Stimulated activated CD4-positive, alpha-beta T cell treated with anti-CD3 and anti-CD28 coated beads, Interleukin-4, amount 100 ng/mL, for 1 hour (primary cell): ENCODE measurements at regions not wholly inside any gene's neighbourhood (a gene's known extent, or its start where the extent isn't known, plus 50 kb on each side); places are given as distances from the start of the nearest gene placed in this dataset.
"Not testable (repeated sequence)": the region's sequence is repeated elsewhere in the genome, so short reads cannot be mapped to it uniquely, and the experiment has no call there.

ENCODE experiments used
- DNase-seq: peaks from one replicate; pipeline ENCODE4 v3.0.0-alpha.2; 2020

GRCh38 chr15:87576486-87577176 lies 679.9 kb downstream of the NTRK3 start:
- no peak for DNase-seq

- no peak for DNase-seq
These were observed 680.6 kb downstream of the NTRK3 start for GRCh38 chr15:87575896-87576473.

DNA sequence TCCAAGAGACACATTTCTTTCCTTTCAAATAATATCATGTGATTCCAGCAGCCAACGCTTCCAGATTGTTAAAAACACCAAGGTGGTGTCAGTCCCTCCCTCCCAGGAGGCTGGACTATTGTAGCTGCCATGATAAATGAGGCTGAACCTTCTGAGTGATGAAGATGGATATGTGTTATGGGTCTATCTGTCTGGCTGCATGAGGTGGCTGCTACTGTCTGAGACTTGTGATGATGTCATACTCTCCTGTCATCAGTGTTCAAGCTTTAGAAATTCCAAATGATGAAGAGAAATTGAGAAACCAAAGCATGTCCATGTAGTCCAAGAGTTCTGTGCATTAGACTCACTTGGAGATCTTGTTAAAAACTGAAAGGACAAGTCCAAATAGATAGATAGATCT lies 683.0 kb downstream of the NTRK3 start:
- DNase-seq, result no peak

DNA sequence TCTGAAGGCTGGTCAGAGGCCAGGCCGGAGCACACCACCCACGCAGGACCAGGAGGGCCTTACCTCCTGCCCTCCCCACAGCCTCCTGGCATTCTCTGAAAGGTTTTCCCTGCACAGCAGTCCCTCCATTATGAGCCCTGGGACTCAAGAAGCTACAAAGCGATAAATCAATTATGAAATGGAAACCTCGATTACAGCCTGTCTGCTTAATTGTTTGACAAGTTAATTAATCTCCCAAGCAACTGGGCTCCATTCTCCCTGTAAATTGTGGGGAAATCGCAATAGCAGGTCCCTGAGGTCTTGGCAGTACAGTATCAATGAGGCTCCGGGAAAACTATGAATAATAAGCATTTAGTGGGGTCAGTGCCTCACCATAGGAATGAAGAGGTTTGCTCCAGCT lies 683.5 kb downstream of the NTRK3 start:
- no peak for DNase-seq

DNA sequence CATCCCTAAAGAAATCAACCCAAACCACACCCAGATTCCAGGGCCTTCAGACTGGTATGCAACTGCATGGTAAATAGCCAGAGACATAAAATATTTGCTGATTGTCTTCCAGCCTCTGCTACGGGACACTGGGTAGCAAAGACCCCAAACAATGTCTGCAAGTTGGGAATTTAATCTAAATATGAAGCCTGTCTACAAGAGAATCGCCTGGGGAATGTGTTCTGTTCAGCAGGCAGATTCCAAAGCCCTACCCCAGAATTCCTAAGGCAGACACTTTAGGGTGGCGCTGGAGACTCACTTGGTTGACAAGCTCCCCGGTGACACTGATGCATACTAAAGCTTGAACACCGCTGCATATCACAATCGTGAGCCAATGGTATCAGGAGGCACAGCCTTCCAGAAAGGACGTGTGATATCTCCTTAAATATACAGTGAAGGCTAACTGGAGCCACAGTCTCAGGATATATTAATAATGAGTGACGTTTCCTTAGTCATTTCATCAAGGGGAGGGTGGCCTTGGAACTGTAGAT lies 684.1 kb downstream of the NTRK3 start:
- no peak for DNase-seq

DNA sequence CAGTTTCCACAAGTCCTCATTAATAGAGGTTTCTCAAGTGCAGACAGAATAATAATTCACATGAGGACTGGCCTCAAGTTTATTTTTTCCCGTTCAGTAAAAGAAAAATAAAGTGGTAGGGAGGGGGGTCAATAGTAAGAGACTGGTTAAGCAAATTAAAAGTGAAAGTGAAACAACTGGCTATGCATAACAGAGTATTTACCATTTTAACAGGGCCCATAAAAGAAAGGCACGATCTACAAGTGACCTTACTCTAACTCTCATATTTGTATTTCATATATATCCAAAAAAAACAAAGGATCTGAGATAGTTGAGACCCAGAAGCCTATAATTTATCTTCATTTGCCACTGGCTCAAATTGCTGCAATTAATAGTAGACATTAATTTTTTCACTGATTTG lies 686.3 kb downstream of the NTRK3 start:
- DNase-seq, result no peak

- no peak for DNase-seq
These were observed 687.0 kb downstream of the NTRK3 start for GRCh38 chr15:87569581-87569980.

DNA sequence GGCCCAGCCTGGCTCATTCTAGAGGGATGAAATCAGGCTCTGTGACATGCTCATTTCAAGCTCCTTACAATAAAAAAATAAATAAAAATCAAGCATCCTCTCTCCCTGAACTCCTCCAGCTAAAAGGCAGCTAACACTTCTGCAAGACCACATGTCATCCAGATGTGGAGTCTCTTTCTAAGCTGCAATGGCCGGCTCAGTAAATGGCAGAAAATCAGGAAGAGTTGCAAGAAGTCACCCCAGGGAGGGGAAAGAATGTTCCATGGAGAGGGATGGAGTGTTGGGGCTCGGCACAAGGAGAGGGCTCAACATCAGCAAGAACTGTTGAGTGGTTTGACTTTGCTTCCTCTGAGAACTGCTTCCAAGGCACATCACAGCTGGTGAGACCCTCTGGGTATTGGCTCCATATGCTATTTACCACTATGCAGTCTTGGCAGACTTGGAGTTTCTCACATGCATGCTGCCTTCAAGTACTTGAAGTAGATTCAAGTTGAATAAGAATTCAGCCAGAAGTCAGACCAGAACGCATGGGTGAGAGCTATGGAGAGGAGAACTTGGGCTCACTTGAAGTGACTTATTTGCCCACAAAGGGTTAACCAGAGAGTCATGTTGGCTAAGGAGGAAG lies 689.0 kb downstream of the NTRK3 start:
- DNase-seq, result no peak

- DNase-seq, result no peak
These were observed 690.3 kb downstream of the NTRK3 start for GRCh38 chr15:87566236-87566635.

DNA sequence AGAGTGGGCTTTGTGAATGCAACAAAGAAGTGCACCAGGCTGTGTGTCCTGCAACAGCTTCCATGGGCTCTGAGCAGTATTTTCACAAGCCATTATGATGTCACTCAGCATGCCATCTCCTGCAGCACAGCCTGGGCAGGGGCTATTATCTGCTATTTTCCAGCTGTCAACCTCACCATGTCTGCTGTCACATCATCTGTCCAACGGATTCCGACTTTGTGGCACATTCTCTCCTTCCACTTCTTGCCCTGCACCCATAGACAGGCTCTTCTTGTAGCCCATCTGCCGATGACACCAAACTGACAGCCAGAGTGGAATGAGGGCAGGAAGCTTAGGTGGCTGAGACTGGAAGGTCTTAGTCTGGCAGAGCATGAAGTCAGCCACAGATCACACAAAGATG lies 691.9 kb downstream of the NTRK3 start:
- DNase-seq, result no peak

- DNase-seq, result no peak
These were observed 692.7 kb downstream of the NTRK3 start for GRCh38 chr15:87563869-87564268.

DNA sequence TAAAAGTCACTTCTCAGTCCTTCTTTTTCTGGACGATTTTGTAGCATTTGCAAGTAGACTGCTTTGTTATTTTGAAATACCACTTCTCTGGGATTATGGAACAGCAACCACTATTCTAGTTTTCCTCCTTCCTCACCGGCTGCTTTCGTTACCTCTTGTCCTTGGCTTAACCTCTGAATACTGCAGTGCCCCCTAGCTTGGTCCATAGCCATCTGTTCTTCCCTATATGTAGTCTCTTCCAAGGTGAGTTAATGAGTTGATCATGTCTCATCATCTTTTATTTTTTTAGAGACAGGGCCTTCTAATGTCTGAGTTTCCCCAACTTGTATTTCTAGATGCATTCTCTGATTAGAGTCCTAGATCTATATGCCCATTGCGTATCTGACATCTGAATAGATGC lies 694.3 kb downstream of the NTRK3 start:
- no peak for DNase-seq

- no peak for DNase-seq
These were observed 694.9 kb downstream of the NTRK3 start for GRCh38 chr15:87561641-87562040.

GRCh38 chr15:87557881-87558280 lies 698.7 kb downstream of the NTRK3 start:
- no peak for DNase-seq

DNA sequence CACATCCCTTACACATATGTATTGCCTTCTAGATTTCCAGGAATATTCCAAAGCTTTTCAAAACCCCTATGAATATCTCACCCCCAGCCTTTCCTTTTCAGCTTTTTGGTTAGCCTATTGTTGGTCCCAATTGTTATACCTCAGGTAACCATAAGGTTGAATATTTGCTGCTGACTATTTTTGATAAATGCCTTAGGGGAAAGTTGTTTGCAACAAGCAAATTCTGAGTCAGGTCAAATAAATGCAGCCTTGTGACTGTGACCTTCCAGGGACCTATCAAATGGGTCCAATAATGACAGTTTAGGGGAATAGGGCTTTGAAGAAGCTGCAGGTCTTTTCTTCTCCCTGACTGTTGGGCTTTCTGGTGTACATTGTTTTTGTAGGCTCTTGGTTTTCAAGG lies 699.7 kb downstream of the NTRK3 start:
- DNase-seq, result no peak

- no peak for DNase-seq
These were observed 706.7 kb downstream of the NTRK3 start for GRCh38 chr15:87549860-87550259.

GRCh38 chr15:87549296-87549695 lies 707.2 kb downstream of the NTRK3 start:
- no peak for DNase-seq

- DNase-seq, result not testable (repeated sequence)
These were observed 707.9 kb downstream of the NTRK3 start for GRCh38 chr15:87548590-87548989.

- DNase-seq, result no peak
These were observed 708.9 kb downstream of the NTRK3 start for GRCh38 chr15:87547470-87548181.

GRCh38 chr15:87538327-87538834 lies 718.2 kb downstream of the NTRK3 start:
- DNase-seq, result no peak

DNA sequence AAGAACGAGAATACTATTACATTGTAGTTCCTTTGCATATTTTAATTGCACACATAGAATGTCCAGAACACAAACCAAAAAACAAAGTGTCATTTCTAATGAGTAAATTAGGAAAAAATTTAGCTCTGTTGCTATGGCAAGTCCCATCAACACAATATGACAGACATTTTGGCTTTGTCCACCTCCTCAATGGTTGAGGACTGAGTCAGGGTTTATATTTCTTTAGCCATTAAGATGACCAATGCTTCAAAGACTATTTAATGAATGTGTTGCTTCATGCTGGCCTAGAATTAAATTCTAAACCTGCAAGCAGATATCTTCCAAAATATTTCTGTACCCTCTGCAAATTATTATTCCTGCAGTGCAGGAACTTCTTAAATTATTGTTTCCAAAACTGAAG lies 719.2 kb downstream of the NTRK3 start:
- DNase-seq, result no peak

- DNase-seq, result not testable (repeated sequence)
These were observed 722.9 kb downstream of the NTRK3 start for GRCh38 chr15:87533637-87534036.

DNA sequence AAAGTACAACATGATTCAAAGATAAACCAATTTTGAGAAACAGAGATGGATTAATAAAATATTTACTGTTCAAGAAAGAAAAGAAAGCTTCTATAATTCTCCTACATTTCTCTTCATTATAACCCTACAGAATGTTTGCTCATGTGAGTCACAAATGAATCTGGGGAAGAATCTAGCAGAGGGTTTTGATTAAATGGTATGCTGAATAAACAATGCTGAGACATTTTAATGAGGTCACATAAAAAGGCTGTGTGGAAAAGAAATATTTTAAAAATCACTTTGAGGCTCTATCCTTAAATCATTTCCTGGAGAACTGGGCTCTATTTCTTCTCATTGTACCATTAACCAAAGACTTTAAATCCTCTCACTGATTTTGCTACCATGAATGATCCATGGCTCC lies 727.7 kb downstream of the NTRK3 start:
- DNase-seq, result no peak
